ENCODE measurements at regions not wholly inside any gene's neighbourhood (a gene's known extent, or its start where the extent isn't known, plus 50 kb on each side); places are given as distances from the start of the nearest gene placed in this dataset.

DNA sequence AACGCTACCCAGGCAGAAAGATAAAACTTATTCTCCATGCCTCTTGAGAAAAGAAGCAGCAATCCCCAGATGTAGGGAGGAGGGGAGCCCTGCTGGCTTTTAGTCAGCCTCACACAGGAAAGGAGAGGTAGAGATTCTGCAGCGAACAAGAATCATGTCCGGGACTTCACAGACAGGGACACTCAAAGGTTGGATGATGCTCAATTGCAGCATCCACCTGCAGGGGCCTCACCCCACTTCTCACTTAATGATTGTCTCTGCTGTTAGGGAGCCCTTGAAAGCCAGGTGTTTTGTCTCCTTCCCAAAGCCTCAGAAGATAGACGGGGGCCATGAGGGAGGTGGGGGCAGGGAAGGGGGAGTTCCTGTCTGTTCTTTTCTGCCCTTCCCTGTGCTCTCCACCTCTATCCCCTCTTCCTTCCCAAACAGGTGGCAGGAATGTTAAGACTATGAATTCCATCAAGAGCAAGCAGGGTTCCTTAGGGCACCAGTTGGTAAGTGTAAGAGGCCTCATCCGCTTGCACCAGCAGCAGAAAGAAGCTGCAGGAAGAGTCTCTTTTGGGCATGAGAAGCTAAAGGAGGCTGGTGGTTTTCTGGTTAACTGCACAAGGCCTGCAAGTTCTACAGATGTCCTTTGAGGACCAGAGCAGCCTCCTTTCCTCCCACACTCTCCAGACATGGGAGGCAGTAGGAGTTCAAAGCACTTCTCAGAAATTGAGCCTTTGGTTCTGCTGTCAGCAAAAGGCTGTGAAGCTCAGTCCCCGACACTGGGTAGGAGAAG, 154.7 kb upstream of the TNP1 start:
- TF ChIP-seq, protein P1, sequence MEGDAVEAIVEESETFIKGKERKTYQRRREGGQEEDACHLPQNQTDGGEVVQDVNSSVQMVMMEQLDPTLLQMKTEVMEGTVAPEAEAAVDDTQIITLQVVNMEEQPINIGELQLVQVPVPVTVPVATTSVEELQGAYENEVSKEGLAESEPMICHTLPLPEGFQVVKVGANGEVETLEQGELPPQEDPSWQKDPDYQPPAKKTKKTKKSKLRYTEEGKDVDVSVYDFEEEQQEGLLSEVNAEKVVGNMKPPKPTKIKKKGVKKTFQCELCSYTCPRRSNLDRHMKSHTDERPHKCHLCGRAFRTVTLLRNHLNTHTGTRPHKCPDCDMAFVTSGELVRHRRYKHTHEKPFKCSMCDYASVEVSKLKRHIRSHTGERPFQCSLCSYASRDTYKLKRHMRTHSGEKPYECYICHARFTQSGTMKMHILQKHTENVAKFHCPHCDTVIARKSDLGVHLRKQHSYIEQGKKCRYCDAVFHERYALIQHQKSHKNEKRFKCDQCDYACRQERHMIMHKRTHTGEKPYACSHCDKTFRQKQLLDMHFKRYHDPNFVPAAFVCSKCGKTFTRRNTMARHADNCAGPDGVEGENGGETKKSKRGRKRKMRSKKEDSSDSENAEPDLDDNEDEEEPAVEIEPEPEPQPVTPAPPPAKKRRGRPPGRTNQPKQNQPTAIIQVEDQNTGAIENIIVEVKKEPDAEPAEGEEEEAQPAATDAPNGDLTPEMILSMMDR (IDR thresholded peaks at IDR 0.05) = no peak
- H3K27ac ChIP-seq = no peak overlapping the region

DNA sequence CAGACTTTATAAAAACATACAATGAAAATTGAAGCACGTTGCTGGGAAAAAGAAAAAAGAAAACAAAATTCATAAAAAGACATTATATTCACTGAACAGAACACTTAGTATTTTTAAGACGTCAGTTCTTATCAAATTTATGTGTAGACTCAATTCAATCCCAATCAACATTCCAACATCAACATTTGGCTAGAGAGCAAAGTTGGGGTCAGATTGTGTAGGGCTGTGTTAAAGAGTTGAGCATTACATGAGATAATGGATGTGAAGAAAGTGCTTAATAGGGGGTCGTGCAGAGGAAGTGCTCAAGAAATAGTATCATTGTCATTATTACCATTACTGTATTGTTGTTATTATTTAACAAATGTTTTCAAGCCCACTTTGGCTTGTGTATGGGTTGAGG, 154.1 kb upstream of the TNP1 start:
- TF ChIP-seq, protein P1 (IDR thresholded peaks at IDR 0.05) = no peak
- no peak for TF ChIP-seq ZFX (IDR thresholded peaks at IDR 0.05; ENCODE audit: borderline replicate concordance)
- H3K27ac ChIP-seq = no peak overlapping the region

DNA sequence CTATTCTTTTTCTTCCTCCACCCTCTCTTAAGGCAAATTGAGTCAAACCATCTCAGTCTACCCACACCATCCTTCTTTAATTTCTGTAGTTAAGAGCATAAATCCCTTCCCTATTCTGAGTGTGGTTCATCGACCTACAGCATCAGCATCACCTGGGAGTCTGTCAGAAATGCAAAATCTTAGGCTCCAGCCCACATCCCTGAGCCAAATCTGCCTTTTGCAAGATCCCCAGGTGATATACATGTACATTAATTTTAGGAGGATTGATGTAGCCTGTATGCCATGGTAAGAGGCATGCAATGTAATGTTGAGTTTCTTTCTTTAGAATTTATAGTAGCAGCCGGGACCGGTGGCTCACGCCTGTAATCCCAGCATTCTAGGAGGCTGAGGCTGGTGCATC, 151.7 kb upstream of the TNP1 start:
- H3K27ac ChIP-seq = no peak overlapping the region
- TF ChIP-seq ZFX (IDR thresholded peaks at IDR 0.05; ENCODE audit: borderline replicate concordance) = no peak
- TF ChIP-seq, protein P1 (IDR thresholded peaks at IDR 0.05) = no peak

DNA sequence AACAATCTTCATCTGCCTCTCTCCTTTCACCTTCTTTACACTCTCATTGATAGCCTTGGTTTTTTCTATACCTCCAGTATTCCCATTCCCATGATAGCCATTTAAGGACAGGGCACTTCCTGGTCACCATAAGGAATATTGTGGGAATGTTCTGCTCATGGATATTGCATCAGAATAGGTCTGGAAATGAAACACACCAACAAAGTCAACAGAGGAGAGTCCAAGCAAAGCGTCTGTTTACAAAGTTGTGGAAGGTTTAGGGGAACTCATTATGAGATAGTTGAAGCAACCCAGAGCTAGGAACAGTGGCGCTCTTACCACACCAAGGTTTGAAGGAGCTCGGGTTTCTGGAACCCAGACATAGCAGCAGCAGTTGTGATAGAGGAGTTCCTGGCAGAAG, 150.3 kb upstream of the TNP1 start:
- TF ChIP-seq, protein P1 (IDR thresholded peaks at IDR 0.05) = no peak
- no peak for TF ChIP-seq ZFX (IDR thresholded peaks at IDR 0.05; ENCODE audit: borderline replicate concordance)
- no peak overlapping the region for H3K27ac ChIP-seq

DNA sequence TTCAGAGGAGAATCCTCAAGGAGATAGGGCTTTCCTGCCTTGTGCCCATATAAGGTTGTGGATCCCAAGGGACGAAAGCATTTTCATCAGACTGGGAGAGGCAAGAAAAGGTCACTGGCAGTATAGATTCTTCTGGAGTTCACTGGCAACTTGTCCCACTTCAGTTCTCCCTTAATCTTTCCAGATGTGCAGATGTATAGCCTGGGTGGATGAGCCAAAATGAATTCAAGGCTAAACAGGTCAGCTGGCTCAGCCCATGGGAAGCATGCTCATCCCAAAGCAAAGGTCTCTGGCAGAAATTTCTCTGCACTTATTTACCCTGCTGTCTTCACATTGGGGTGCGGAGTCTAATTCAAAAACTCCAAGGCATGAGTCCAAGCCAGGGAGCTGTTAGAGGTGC, 148.9 kb upstream of the TNP1 start:
- TF ChIP-seq, protein P1 (IDR thresholded peaks at IDR 0.05) = no peak
- no peak for TF ChIP-seq ZFX (IDR thresholded peaks at IDR 0.05; ENCODE audit: borderline replicate concordance)

DNA sequence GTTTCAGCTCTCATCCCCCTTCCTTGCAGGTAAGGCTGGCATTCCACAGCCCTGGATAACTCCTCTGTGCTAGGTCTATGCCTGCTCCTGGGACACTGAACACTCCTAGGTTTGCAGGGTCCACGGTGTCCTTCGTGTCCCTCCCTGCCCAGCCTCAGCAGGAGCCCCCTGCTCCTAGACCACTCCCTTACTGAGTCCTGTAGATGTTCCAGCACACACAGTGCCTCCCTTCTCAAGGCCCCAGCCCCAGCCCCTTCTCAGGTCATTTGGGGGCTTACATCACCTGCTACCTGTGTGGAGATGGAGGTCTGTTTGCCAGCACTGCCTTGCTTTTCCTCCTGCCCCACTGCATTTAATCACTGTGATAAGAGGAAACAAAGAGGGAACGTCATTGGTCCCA, 146.4 kb upstream of the TNP1 start:
- no peak overlapping the region for H3K27ac ChIP-seq
- TF ChIP-seq, protein P1 (IDR thresholded peaks at IDR 0.05) = no peak
- no peak for TF ChIP-seq ZFX (IDR thresholded peaks at IDR 0.05; ENCODE audit: borderline replicate concordance)

More for the DNA sequence above, 148.9 kb upstream of the TNP1 start:
- H3K27ac ChIP-seq = no peak overlapping the region

DNA sequence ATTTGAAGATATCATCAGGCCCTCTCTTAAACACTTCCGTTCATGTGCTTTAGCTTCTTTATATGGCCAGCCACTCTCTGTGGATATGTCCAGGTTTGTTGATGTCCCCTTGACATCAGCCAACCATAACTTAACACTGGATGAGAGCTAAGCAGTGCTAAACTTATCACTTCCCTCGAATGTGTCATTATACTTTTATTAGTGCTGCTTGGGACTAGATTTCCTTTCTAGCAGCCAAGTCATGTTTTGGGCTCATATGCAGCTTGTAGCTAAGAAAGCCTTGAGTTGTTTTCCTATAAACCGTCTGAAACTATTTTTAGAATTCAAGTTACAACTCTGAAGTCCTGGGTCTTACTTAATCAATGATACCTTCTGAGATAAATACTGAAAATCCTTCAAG, 144.8 kb upstream of the TNP1 start:
- no peak overlapping the region for H3K27ac ChIP-seq
- TF ChIP-seq, protein P1 (IDR thresholded peaks at IDR 0.05) = no peak
- TF ChIP-seq ZFX (IDR thresholded peaks at IDR 0.05; ENCODE audit: borderline replicate concordance) = no peak
